ENCODE measurements at regions not wholly inside any gene's neighbourhood (a gene's known extent, or its start where the extent isn't known, plus 50 kb on each side); places are given as distances from the start of the nearest gene placed in this dataset.
"Not testable (repeated sequence)": the region's sequence is repeated elsewhere in the genome, so short reads cannot be mapped to it uniquely, and the experiment has no call there.

- no peak for TF ChIP-seq CTCF (conservative IDR thresholded peaks at IDR 0.05)
- H3K27ac ChIP-seq, result no peak overlapping the region
Measured at GRCh38 chr1:233805786-233806185, 98.7 kb upstream of the SLC35F3 start.

GRCh38 chr1:233815357-233815756 is 89.1 kb upstream of the SLC35F3 start:
- TF ChIP-seq CTCF (conservative IDR thresholded peaks at IDR 0.05), result no peak
- no peak overlapping the region for H3K27ac ChIP-seq

GRCh38 chr1:233815865-233816264 is 88.6 kb upstream of the SLC35F3 start:
- TF ChIP-seq CTCF (conservative IDR thresholded peaks at IDR 0.05), result no peak
- no peak overlapping the region for H3K27ac ChIP-seq

GRCh38 chr1:233816348-233816747 is 88.1 kb upstream of the SLC35F3 start:
- TF ChIP-seq CTCF (conservative IDR thresholded peaks at IDR 0.05), result no peak
- H3K27ac ChIP-seq, result no peak overlapping the region

- H3K27ac ChIP-seq, result no peak overlapping the region
- no peak for TF ChIP-seq CTCF (conservative IDR thresholded peaks at IDR 0.05)
Measured at GRCh38 chr1:233819042-233819441, 85.4 kb upstream of the SLC35F3 start.

GRCh38 chr1:233824179-233824578 is 80.3 kb upstream of the SLC35F3 start:
- not testable (repeated sequence) for H3K27ac ChIP-seq

- not testable (repeated sequence) for H3K27ac ChIP-seq
Measured at GRCh38 chr1:233827937-233828336, 76.5 kb upstream of the SLC35F3 start.

GRCh38 chr1:233828480-233828879 is 76.0 kb upstream of the SLC35F3 start:
- no peak for TF ChIP-seq CTCF (conservative IDR thresholded peaks at IDR 0.05)
- no peak overlapping the region for H3K27ac ChIP-seq

GRCh38 chr1:233834609-233835008 is 69.9 kb upstream of the SLC35F3 start:
- TF ChIP-seq CTCF (conservative IDR thresholded peaks at IDR 0.05), result no peak
- no peak overlapping the region for H3K27ac ChIP-seq

- H3K27ac ChIP-seq, result not testable (repeated sequence)
Measured at GRCh38 chr1:233838207-233838606, 66.3 kb upstream of the SLC35F3 start.

Data from VCaP (cell line).